MG63 (cell line): ENCODE measurements at regions not wholly inside any gene's neighbourhood (a gene's known extent, or its start where the extent isn't known, plus 50 kb on each side); places are given as distances from the start of the nearest gene placed in this dataset.

Source experiments
- DNase-seq: peaks from one replicate; pipeline ENCODE4 v3.0.0-alpha.2; 2020
- H3K27me3 ChIP-seq: fragments of 250-450 bp; sonication (Bioruptor Pico); 2 replicates; pipeline ENCODE4 v1.5.1; 2020; ENCODE audit warnings: mild to moderate bottlenecking, moderate library complexity
- H3K36me3 ChIP-seq: fragments of 250-450 bp; sonication (Bioruptor Pico); 2 replicates; pipeline ENCODE4 v1.5.1; 2020; ENCODE audit warnings: mild to moderate bottlenecking, moderate library complexity
- H3K4me3 ChIP-seq: fragments of 250-450 bp; sonication (Bioruptor Pico); 2 replicates; pipeline ENCODE4 v1.5.1; 2020; ENCODE audit warnings: mild to moderate bottlenecking, moderate library complexity
- H3K9me3 ChIP-seq: fragments of 250-450 bp; sonication (Bioruptor Pico); 2 replicates; pipeline ENCODE4 v1.5.1; 2020; ENCODE audit warnings: mild to moderate bottlenecking, moderate library complexity

DNA sequence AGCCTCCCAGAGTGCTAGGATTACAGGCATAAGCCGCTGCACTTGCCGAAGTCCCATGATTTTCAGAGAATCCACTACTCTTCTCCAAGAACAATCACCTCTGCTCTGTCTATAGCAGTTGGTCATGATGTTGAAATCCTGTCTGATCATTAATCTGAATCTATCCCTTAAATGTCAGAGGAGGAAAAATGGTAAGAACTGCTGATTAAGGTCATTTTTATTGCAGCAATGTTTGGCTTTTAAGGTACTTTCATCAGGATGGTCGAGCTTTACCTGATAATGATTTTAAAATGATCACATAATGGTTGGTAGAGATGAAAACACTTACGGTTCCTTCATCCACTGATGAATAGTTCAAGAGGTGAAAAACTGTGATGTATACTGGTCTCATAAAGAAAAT, 968.6 kb downstream of the TLE4 start:
- Histone ChIP-seq H3K36me3 (no peaks in the 10 kb centered on the region), H3K4me3 (no peak overlapping the region), H3K9me3 (no peaks in the 10 kb centered on the region), H3K27me3 (no peaks in the 10 kb centered on the region)
- no peak for DNase-seq

GRCh38 chr9:80538976-80539375, 967.2 kb downstream of the TLE4 start:
- no peaks in the 10 kb centered on the region for H3K36me3 ChIP-seq
- H3K27me3 ChIP-seq = no peaks in the 10 kb centered on the region
- DNase-seq = no peak
- no peak overlapping the region for H3K4me3 ChIP-seq
- no peaks in the 10 kb centered on the region for H3K9me3 ChIP-seq

DNA sequence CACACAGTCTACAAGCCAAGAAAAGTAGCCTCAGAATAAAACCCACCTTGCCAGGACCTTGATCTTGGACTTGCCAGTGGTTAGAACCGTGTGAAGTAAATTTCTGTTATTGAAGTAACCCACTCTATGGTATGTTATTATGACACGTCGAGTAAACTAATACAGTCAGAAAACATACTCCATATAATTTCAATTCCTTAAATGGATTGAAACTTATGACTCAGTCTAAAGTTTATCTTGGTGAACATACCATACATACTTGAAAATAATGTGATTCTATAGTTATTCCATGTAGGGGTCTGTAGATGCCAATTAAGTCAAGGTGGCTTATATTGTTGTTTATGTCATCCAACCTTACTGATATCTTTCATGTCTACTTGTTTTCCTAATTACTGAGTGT, 950.7 kb downstream of the TLE4 start:
- Histone ChIP-seq H3K4me3 (no peak overlapping the region), H3K27me3 (no peaks in the 10 kb centered on the region), H3K36me3 (no peaks in the 10 kb centered on the region), H3K9me3 (no peaks in the 10 kb centered on the region)
- no peak for DNase-seq

GRCh38 chr9:80521151-80521550, 949.4 kb downstream of the TLE4 start:
- no peaks in the 10 kb centered on the region for H3K9me3 ChIP-seq
- no peaks in the 10 kb centered on the region for H3K36me3 ChIP-seq
- no peak overlapping the region for H3K4me3 ChIP-seq
- no peak for DNase-seq
- H3K27me3 ChIP-seq = no peaks in the 10 kb centered on the region

DNA sequence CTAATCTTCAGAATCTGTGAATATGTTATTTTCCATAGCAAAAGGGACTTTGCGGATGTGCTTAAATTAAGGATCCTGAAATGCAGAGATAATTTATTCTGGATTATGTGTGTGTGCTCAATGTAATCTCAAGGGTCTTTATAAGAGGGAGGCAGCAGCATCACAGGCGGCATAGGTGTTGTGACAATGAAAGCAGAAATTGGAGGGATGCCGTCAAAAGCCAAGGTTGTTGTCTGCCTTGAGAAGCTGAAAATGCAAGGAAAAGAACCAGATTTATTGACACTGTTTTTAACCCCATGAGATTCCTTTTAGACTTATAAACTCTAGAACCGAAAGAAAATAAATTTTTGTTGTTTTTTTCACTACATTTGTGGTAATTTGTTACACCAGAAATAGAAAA, 948.5 kb downstream of the TLE4 start:
- no peaks in the 10 kb centered on the region for H3K27me3 ChIP-seq
- DNase-seq = no peak
- no peak overlapping the region for H3K4me3 ChIP-seq
- no peaks in the 10 kb centered on the region for H3K9me3 ChIP-seq
- no peaks in the 10 kb centered on the region for H3K36me3 ChIP-seq

DNA sequence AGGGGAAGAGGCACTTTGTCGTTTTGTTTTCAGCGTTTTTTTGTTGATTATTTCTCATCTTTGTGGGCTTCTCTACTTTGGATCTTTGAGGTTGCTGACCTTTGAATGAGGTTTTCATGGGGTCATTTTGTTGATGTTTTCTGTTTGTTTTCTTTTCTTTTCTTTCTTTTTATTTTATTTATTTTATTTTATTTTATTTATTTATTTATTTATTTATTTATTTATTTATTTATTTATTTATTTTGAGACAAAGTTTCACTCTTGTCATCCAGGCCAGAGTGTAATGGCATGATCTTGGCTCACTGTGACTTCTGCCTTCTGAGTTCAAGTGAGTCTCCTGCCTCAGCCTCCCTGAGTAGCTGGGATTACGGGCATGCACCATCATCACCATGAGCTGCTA, 946.7 kb downstream of the TLE4 start:
- Histone ChIP-seq H3K4me3 (no peak overlapping the region), H3K9me3 (no peaks in the 10 kb centered on the region), H3K27me3 (no peaks in the 10 kb centered on the region), H3K36me3 (no peaks in the 10 kb centered on the region)
- no peak for DNase-seq

- DNase-seq = no peak
- H3K9me3 ChIP-seq = no peaks in the 10 kb centered on the region
- no peaks in the 10 kb centered on the region for H3K36me3 ChIP-seq
- no peak overlapping the region for H3K4me3 ChIP-seq
- no peaks in the 10 kb centered on the region for H3K27me3 ChIP-seq
These were observed 944.9 kb downstream of the TLE4 start for GRCh38 chr9:80516679-80517078.

DNA sequence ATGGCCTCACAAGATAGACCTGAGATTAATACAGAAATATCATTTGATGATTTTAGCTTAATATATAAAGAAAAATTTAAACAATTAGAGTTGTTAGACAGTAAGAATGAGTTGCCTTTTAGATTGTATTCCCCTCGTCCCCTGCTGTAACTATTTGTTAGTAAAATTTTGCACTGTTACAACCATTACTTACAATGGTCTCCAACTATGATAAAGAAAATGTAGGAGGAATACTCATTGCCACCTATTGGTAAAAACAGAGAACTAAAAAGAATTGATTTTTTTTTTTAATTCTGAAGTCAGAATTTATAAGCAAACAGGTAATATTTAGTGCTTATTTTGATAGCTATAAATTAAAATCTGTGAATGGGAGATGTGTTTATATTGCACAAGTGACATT, 937.6 kb downstream of the TLE4 start:
- Histone ChIP-seq H3K9me3 (no peaks in the 10 kb centered on the region), H3K27me3 (no peaks in the 10 kb centered on the region), H3K4me3 (no peak overlapping the region), H3K36me3 (no peaks in the 10 kb centered on the region)
- DNase-seq = no peak

DNA sequence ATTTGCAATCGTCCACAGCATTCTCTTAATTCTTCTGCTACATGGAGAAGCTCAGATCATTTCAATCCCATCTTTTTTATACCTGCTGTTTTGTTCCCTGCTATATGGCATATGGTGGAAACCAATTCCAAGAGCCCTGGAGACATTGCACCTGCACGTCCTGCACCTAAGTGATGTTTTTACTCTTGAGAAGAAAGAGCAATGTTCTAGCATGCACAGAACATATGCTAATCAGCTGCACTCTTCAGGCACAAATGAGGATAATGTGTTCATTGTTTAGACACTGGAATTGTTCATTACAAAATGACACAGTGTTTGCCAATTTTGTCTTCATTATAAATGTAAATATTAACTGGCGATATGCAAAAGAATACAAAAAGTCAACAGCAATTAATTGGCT, 935.8 kb downstream of the TLE4 start:
- H3K4me3 ChIP-seq = no peak overlapping the region
- no peaks in the 10 kb centered on the region for H3K36me3 ChIP-seq
- no peaks in the 10 kb centered on the region for H3K9me3 ChIP-seq
- no peaks in the 10 kb centered on the region for H3K27me3 ChIP-seq
- DNase-seq = no peak

GRCh38 chr9:80504601-80505230, 933.0 kb downstream of the TLE4 start:
- DNase-seq = no peak
- no peaks in the 10 kb centered on the region for H3K36me3 ChIP-seq
- H3K4me3 ChIP-seq = no peak overlapping the region
- H3K9me3 ChIP-seq = no peaks in the 10 kb centered on the region
- H3K27me3 ChIP-seq = no peaks in the 10 kb centered on the region

DNA sequence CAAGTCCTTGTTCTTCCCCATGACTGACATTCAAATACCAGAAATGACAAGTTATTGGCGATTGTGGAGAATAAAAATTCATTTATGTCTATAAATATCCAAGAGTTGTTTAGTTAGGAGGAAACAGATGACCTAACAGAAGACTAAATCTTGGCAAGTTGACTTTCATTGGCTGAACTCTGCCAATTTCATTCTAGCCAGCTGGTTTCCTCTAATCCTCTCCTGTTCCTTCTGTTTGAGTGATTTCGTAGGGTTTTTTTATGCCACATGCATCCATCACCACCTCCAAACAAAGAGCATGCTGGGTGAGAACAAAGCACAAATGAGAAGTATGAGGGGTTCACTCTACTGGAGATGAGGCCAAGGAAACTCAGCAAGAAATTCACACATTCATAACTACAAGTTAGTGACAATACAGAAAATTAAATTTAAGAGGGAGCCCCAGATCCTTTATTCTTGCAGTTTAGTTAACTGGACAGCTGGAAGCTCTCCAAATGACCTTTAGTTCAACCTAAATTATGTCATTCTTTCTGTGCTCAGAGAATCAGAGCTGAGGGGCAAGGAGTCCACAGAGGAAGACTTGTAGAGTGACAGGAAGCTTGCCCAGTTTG, 932.0 kb downstream of the TLE4 start:
- DNase-seq = peak; percentile 4
- Histone ChIP-seq H3K27me3 (no peaks in the 10 kb centered on the region), H3K9me3 (no peaks in the 10 kb centered on the region), H3K4me3 (no peak overlapping the region), H3K36me3 (no peaks in the 10 kb centered on the region)

DNA sequence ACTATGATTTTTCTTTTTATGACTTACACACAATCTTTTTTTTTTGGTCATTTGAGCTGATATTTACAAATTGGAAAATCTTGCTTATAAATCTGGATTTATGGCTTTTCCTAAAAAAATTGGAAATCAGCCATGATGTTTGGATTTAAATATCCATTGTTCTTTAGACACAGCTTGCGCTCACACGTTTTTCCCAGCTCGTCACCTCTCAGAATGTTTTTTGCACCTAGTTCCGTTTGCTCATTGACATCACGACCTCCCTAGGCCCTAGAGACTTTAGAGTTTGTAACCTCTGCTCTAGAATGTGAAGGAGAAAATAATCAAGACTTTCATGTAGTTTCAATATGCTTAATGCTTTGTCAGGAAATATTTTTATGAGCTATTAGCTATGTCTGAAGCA, 930.5 kb downstream of the TLE4 start:
- Histone ChIP-seq H3K36me3 (no peaks in the 10 kb centered on the region), H3K4me3 (no peak overlapping the region), H3K27me3 (no peaks in the 10 kb centered on the region), H3K9me3 (no peaks in the 10 kb centered on the region)
- DNase-seq = no peak

GRCh38 chr9:80501635-80502034, 929.9 kb downstream of the TLE4 start:
- no peak for DNase-seq
- no peak overlapping the region for H3K4me3 ChIP-seq
- H3K27me3 ChIP-seq = no peaks in the 10 kb centered on the region
- H3K9me3 ChIP-seq = no peaks in the 10 kb centered on the region
- H3K36me3 ChIP-seq = no peaks in the 10 kb centered on the region

DNA sequence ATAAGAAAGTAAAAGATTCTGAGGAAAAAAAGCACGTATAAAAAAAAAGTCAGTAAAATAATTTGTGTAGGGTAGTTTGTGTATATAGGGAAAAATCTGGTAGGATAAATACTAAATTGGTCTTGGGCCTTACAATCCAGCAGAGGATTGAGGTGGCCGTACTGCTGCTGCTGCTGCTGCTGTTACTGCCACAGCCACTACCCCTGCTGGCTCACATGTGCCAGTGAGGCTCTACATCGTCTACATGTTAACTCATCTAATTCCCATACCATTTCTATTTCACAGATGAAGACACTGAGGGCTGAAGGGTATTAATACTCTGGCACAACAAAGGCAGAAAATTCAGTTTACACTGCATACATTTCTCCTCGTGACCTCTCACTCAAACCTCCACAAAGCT, 928.5 kb downstream of the TLE4 start:
- Histone ChIP-seq H3K9me3 (no peaks in the 10 kb centered on the region), H3K27me3 (no peaks in the 10 kb centered on the region), H3K4me3 (no peak overlapping the region), H3K36me3 (no peaks in the 10 kb centered on the region)
- DNase-seq = no peak

- Histone ChIP-seq H3K4me3 (no peak overlapping the region), H3K9me3 (no peaks in the 10 kb centered on the region), H3K27me3 (no peaks in the 10 kb centered on the region), H3K36me3 (no peaks in the 10 kb centered on the region)
- DNase-seq = no peak
These were observed 926.3 kb downstream of the TLE4 start for GRCh38 chr9:80498001-80498555.

- no peaks in the 10 kb centered on the region for H3K9me3 ChIP-seq
- H3K36me3 ChIP-seq = no peaks in the 10 kb centered on the region
- DNase-seq = no peak
- no peak overlapping the region for H3K4me3 ChIP-seq
- no peaks in the 10 kb centered on the region for H3K27me3 ChIP-seq
These were observed 925.3 kb downstream of the TLE4 start for GRCh38 chr9:80496901-80497556.

- H3K4me3 ChIP-seq = no peak overlapping the region
- DNase-seq = peak; percentile 13
- no peaks in the 10 kb centered on the region for H3K9me3 ChIP-seq
- no peaks in the 10 kb centered on the region for H3K27me3 ChIP-seq
- H3K36me3 ChIP-seq = no peaks in the 10 kb centered on the region
These were observed 921.5 kb downstream of the TLE4 start for GRCh38 chr9:80493258-80493657.

- Histone ChIP-seq H3K36me3 (no peaks in the 10 kb centered on the region), H3K4me3 (no peak overlapping the region), H3K27me3 (no peaks in the 10 kb centered on the region), H3K9me3 (no peaks in the 10 kb centered on the region)
- no peak for DNase-seq
These were observed 920.5 kb downstream of the TLE4 start for GRCh38 chr9:80492221-80492620.
